Caki2 (cell line): ENCODE measurements at regions not wholly inside any gene's neighbourhood (a gene's known extent, or its start where the extent isn't known, plus 50 kb on each side); places are given as distances from the start of the nearest gene placed in this dataset.
A peak's percentile ranks its signal among the peaks of the same experiment; 100 is the strongest.

ENCODE experiments used
- DNase-seq: peaks from one replicate; pipeline ENCODE4 v3.0.0-alpha.2; 2015; ENCODE audit warnings: low read depth
- in situ Hi-C: cut with HindIII; loops from 2 replicates; pipeline ENCODE4 v1.10.0; 2016; ENCODE audit warnings: low sequenced_read_pairs, low pct_unique_long_range_greater_than_20kb, mixed read lengths

DNA sequence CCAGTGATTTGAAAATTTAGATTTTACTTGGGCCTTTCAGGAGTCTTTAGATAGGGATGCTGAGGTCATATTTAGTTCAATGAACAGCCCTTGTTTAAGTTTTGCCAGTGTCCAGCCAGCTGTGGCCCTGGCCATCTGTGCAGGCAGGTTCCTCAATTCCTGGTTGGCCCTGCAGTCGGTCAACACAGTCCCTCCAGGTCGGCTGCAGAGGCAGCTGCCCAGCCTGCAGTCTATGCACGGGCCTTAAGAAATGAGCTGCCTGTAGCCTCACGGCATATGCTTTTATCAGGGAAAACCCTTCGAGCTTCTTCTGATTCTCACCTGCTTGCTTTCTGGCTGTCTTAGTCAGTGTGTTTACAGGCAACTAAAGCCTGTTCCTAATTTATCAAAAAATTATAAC lies 199.2 kb upstream of the TPM1 start:
- in situ Hi-C loops, result no loop called here

DNA sequence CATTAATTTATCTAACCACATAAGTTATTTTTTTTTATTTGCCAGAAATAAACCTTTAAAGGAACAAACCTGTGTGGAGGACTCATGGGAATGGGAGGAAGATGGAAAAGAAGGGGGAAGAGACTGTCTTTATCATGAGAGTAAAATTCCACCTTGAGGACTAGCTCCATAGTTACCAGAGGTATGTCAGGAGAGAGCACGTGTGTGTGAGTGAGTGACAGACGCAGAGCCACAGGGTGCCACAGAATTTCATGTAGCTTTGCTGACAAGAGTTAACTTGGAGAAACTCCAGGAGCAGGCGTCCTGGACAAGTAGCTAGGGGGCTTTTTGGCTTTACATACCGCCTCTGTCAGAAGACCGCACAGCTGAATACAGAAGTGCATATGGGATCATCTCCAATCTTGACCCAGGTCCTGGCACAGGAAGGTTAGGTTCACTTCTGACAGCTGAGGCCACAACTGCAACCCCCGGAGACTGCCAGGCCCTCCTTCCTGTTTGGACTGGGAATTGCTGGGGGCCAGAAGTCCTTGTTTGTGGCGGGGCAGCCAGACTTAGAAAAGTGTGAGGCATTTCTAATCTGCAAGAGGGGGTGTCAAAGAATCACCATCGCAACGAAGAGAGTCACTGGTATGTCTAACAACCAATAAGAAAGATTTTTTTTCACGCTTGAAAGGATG lies 197.8 kb upstream of the TPM1 start:
- in situ Hi-C loops, result no loop called here
- DNase-seq, result no peak

More for the DNA sequence above, 199.2 kb upstream of the TPM1 start:
- DNase-seq, result no peak

DNA sequence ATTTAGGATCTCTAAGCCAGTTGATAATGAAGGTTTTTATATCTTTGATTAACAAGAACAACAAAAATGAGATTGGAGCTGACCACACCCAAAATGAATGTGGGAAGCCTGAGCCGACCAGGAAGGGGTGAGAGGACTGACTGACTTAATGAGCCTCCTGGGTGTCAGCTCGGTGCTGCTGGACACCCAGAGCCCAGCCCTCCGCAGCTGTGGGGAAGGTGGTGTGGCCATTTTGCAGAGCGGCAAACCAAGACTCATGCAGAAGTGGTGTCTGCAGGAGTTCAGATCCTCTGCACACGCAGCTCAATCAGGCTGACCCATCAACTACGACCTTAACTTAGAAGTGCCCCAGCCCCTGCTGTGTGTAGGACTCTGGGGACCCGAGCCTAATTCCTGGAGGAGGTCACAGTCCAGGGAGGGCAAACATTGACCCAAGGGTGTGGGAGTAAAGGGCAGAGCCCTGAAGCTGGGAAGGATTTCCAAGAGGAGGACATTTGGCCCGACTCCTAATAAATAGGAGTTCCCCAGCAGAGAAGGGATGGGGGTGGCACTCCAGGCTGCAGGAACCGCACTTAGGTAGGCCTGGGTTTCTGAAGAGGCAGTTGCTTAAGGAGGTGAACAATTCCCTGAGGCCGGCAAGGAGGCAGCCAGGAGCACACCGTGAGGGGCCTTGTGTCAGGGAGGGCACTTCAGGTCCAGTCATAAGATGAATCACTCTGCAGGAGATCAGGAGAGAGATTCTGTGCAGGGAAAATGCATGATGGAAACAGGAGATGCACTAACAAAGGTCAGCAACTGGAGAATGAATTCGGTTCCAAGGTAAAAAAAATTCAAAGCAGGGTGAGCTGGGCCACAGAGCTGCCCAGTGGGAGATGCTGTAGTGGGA lies 197.1 kb upstream of the TPM1 start:
- DNase-seq, result peak; percentile 53
- in situ Hi-C loops, result no loop called here

DNA sequence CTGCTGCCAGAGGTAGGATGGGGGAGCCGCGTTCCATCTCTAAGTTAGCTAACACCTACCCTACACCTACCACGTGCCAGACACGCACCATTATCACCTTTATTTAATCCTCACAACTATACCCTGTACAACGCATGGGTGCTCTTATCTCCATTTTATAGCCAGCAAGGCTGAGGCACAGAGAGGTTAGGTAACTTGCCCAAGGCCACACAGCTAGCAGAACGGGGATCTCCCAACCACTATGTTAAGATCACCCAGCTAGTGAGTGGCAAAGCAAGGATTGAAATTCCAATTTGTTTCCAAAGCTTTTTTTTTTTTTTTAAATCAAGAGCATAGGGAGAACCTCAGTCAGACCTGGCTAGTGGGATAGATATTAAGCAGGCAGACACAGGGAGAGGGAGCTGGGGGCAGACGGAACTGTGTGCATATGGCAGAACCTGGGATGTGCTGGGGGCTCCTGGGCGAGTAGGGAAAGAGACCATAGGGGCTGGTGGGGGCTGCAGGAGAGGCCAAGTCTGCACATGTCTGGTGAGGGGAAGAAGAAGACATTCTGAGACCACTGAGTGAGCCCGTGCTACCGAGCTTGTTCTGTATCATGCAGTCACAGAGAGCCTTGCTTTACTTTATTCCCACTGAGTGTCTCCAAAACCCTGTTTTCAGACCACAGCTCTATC lies 196.3 kb upstream of the TPM1 start:
- no peak for DNase-seq
- in situ Hi-C loops, result no loop called here

DNA sequence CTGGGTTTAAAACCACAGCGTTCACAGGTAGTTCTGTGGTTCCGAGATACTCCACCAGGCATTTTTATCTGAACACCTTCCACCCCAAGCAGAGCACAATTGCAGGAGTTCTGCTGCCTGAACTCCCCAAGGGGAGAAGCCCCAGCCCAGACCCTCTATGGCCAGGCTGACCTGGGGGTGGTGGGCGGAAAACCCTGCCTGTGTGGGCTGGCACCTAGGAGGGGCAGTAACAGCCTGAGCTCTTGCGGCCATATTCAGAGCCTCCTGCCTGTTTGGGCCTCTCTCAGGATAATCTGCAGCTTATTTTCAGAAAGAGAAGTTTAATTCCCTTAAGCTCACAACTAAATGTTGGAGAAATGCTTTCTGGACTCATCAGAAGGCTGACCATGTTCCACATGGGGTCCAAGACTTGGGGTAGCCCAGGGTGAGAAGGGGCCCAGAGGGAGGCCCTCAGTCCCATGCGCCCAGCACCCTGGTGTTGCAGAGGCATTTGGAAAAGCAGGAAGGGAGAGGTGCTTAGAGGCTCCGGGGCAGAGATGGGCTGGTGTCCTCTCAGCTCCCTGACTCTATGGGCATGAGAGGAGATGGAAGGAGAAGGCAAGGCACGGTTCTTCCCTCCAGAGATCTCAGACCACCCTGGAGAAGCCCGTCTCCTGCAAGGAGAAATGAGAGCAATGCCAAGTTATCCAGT lies 195.6 kb upstream of the TPM1 start:
- no peak for DNase-seq
- in situ Hi-C loops, result no loop called here

DNA sequence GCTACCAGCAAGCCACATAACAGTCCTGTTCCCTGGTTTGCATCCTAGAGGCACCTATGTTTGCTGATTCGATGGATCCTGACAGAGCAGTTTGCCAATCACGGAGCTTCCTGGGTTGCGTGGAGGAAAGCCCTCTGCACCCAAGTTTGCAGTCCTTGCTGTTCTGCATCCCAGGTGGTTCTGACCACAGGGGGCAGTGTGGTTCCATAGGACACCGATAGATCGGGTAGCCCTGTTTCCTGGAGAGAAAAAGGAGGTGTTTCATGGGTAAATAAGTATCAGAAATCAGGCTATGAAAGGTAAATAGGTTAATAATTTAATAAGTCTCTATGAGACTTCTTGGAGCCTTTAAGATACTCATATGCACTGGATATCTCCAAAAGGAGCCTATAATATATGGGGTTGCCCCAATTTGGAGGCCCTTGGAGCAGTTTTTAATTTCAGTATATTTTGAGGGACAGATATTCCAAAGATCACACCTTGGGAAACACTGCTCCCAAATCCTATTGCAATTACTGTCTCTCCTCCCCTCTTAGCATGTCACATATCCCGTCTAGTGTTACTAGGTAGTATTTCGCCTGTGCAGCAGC lies 194.6 kb upstream of the TPM1 start:
- DNase-seq, result peak; percentile 49
- in situ Hi-C loops, result no loop called here

DNA sequence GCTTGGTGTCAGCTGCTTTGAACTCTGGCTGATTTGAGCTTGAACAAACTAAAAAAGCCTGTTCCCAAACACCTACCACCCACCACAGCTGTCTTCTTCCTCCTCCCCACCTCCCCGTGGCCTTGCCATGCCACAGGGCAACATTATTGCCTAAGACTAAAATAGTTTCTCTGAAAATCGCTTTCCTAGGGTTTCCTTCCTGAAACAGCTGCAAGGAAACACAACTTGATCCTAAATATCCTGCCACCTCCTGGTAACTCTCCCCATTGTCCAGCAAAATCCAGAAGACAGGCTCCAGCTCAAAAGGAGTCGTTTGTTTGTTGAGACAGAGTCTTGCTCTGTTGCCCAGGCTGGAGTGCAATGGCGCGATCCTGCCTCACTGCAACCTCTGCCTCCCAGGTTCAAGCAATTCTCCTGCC lies 193.9 kb upstream of the TPM1 start:
- DNase-seq, result no peak
- in situ Hi-C loops, result no loop called here

DNA sequence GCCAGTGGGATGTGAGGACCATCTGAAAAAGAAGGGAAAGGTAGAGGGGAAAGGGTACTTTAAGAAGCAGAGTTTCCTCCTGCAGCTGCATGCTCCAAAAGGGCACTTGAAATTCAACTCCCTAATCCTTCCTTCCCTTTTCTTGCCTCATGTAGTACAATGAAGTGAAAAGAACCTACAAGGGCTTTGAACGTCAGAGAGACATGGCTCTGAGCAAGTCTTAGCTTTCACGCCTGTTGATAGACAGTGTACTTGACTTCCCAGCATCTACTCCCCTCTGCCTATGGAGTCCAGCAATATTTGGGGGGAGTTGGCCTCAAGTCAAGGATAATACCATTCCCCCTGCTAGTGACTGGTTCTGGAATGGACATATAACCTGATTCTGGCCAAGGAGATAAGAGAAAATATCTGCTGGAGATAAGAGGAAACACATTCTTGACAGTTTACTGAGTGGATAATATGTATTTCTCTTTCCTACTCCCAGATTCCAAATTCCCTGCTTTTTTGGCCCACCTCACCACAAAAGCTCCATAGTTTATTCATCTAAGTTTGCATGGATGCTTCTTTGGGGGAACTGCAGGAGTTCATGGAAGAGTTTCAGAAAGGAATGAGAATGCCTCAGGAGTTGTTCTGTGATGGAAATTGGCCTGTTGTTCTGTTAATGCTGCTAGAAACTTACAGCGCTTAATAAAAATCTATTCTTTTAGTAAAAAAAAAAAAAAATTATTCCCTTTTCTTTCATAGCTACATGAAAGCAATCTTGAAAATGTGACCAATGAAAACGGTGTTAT lies 193.0 kb upstream of the TPM1 start:
- DNase-seq, result no peak
- in situ Hi-C loops, result no loop called here

DNA sequence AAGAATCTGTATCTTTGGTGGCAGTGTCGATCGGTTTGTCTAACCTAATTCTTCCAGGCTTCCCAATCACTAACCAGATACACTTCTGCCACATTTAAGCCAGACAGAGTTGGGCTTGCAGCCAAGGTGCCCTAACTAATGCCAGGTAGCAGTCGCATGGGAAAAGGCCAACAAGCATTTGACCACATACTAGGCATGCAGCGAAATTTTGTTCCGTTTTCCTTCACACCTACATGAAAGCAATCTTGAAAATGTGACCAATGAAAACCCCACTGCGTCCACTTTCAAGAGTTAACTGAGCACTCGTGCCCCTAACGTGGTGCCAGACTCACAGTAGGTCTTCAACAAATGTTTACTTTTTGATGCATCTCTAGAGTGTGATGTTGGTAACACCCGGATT lies 192.2 kb upstream of the TPM1 start:
- in situ Hi-C loops, result no loop called here

DNA sequence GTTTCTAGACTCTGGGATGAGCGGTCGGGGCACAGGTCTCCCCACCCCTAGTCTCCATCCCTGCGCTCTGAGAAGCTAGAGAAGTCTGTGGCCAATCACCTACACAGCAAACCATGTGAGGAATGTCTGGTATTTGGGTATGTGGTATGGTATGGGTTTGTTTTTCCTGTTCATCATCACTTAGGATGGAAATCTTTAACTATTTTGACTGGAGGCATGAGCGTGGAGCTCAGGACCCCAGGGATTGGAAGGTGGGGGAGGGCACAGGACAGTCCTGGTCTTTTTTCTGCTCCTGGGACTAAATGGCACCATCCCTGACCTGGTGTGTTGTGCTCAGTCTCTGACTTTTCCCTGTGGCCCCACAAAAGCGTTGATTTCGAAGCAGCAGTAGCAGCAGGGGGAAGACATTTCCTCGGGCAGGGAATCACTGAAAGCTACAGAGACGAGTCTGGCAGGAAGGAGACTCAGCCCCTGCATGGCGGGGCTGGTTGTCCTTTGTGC lies 191.7 kb upstream of the TPM1 start:
- in situ Hi-C loops, result no loop called here
- peak; percentile 91 for DNase-seq

More for the DNA sequence above, 192.2 kb upstream of the TPM1 start:
- DNase-seq, result no peak

DNA sequence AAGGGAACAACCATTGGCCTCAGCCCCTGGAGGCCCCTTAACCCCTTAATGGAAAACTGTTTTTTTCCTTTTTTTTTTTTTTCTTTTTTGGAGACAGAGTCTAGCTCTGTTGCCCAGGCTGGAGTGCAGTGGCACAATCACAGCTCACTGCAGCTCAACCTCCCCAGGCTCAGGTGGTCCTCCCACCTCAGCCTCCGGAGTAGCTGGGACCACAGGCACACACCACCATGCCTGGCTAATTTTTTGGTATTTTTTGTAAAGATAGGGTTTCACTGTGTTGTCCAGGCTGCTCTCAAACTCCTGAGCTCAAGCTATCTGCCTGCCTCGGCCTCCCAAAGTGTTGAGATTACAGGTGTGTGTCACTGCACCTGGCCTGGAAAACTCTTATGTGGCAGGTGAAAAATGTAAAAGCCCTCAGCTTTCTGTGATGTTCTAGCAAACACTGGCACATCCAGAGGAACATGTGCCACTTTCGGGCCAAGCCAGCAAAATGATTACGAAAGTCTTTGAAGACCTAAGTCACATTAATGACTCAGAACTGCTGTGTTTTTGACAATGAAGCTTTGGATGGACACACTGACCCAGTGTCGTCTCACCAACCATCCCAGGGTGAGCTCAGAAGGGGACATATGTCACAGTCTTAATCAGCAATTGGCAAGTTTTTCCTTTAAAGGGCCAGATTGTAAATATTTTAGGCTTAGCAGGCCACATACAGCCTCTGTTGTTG lies 189.3 kb upstream of the TPM1 start:
- in situ Hi-C loops, result no loop called here

DNA sequence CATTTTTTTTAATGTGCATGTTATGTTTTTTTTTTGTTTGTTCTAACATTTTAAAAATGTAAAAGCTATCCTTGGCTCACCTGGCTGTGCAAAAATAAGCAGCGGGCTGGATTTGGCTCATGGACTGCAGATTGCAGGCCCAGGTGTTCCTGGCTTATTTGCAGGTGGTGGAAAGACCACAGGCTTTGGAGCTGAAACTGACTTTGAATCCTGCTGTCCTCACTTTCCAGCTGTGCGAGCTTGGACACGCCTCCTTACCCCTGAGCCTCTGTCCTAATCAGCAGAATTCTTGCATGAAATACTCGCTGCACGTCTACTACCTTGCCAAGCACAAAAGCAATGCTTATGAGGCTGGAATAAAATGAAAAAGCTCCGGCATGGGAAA lies 188.7 kb upstream of the TPM1 start:
- DNase-seq, result no peak
- in situ Hi-C loops, result no loop called here

More for the DNA sequence above, 189.3 kb upstream of the TPM1 start:
- peak; percentile 33 for DNase-seq

DNA sequence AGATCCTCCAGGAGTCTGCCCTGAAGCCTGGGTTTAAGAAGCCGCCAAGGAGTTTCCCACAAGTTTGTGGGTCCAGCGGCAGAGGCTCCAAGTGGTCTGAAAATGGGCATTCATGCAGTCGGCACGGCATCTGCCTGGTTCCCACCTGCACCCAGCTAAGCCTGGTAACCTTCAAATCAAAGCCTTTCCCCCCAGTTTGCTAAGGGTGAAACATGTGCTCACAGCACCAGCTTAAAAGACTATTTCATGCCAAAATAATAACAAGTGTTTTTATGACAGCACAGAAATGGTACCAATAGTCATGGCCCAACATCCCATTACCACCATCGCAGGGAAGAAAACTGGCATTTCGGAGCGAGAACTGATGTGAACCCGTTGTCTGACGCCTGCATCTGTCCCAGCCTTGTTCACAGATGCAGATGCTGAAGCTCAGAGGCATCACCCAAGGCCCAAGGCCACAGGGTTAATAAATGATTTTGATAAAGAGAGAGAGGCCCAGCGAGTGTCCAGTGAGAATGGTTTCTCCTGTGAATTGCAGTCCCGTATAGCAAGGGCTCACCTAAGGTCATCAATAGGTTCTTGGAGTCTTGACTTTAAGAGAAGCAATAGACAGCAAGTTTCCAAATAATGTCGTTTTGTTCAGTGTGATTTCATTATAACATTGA lies 188.0 kb upstream of the TPM1 start:
- in situ Hi-C loops, result no loop called here

DNA sequence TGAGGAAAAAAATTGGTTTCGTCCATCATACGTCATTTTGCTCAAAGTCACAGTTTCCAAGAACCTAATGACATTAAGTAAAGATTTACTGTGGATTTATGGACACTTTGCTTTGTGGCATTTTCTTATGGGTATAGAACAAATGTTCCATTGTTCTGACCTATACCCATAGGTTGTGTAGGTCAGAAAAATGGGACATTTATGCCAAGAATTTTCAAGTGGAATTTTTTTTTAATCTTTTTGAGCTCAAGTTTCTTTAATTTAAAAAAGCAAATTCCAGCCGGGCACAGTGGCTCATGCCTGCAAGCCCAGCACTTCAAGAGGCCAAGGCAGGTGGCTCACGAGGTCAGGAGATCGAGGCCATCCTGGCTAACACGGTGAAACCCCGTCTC lies 187.5 kb upstream of the TPM1 start:
- in situ Hi-C loops, result no loop called here
- DNase-seq, result no peak

More for the DNA sequence above, 188.0 kb upstream of the TPM1 start:
- no peak for DNase-seq

DNA sequence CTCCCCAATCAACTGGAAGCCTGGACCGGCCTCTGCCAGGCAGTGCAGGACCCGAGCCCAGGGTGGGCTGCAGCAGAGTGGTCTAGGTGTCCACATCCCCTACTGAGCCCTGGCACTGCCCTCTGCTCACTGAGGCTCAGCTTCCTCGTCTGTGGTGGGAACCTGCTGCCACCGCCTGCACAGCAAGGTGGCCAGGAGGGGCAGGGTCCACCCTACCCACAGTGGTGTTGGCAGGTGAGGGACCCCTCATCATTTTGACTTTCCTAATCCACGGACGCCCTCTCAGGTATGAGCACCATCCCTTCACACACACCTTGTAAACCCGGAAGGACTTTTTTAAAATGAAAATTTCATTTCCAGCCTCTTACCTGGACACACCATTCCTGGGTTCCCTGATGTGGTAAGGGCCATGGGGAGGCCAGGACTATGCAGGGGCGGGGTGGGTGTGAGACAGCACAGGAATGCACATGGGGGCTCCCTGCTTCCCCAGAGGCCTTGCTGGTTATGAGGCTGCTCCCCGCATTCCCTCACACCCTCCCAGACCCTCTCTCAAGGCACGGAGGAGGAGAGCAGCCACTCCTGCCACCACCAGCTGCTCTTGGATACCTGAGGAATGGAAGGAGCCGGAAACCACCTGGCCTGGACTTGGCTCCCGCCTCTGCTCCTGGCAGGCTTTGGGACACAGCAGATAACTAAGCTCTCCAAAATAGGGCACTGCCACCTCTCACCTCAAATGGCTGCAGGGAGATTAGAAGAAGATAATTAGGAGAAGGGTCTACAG lies 185.9 kb upstream of the TPM1 start:
- DNase-seq, result no peak
- in situ Hi-C loops, result no loop called here

DNA sequence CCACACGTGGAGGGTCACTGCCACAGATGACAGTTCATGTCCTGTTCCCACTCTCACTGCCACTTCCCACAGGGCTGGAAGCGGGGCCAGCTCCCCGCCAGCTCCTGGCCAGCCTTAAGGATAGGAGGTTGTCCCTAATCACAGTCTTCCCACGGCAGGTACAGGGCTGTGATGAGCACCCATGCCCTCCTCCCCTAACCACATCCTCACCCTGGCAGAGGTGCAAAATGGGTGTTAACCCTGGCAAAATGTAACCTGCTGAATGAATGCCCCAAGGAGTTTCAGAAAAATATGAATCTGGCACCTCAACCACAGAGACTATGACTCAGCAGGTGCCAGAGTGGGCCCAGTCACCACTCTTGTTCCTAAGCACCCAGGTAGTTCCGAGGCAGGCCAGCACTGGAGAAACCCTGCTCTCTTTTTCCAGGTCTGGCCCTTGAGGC lies 185.1 kb upstream of the TPM1 start:
- in situ Hi-C loops, result no loop called here
- peak; percentile 14 for DNase-seq
